Peyer's patch (tissue), 4 donors: ENCODE measurements at regions not wholly inside any gene's neighbourhood (a gene's known extent, or its start where the extent isn't known, plus 50 kb on each side); places are given as distances from the start of the nearest gene placed in this dataset.

Experiments
- DNase-seq, 3 donors: peaks; one replicate each; pipeline ENCODE4 v3.0.0-alpha.2; 2017 to 2019
- H3K27ac ChIP-seq, 4 donors: fragments of 200-600 bp; sonication (generic); one replicate each; pipeline ENCODE4 v1.5.1; 2016 to 2019
- H3K27me3 ChIP-seq, 2 donors: fragments of 200-600 bp; sonication (generic); one replicate each; pipeline ENCODE4 v1.5.1; 2019
- H3K36me3 ChIP-seq, 3 donors: fragments of 200-600 bp; sonication (generic); one replicate each; pipeline ENCODE4 v1.5.1; 2016 to 2019
- H3K4me1 ChIP-seq, 4 donors: fragments of 200-600 bp; sonication (generic); one replicate each; pipeline ENCODE4 v1.5.1; 2016 to 2019
- H3K4me3 ChIP-seq, 4 donors: fragments of 200-600 bp; sonication (generic); 1 replicate in 3 of 4; 2 replicates in 1 of 4; pipeline ENCODE4 v1.5.1; 2016 to 2019; ENCODE audit warnings: mild to moderate bottlenecking in 1 of 4
- H3K9me3 ChIP-seq, 4 donors: fragments of 200-600 bp; sonication (generic); one replicate each; pipeline ENCODE4 v1.5.1; 2016 to 2019; ENCODE audit warnings: mild to moderate bottlenecking in 1 of 4
- POLR2A ChIP-seq, 2 donors: fragments of 450-650 bp; IDR thresholded peaks; one replicate each; pipeline ENCODE4 v1.5.1; 2017; ENCODE audit warnings: antibody characterized with exemption in 2 of 2, mild to moderate bottlenecking in 2 of 2, moderate library complexity in 2 of 2
- TF ChIP-seq, protein P1 (sequence below), 6 experiments: fragments of 450-650 bp in 4 of 6; fragments of 200-600 bp in 2 of 6; sonication (generic) in 1 of 6; IDR thresholded peaks; one replicate each; pipeline ENCODE4 v1.5.1; 2017 to 2019; ENCODE audit warnings: antibody characterized with exemption in 6 of 6, mild to moderate bottlenecking in 3 of 6, moderate library complexity in 1 of 6

- no peak for DNase-seq
- no peaks in the 10 kb centered on the region for H3K4me1 ChIP-seq
- H3K36me3 ChIP-seq, result no peaks in the 10 kb centered on the region
- H3K27ac ChIP-seq, result no peak overlapping the region
- no peak overlapping the region for H3K4me3 ChIP-seq
- H3K9me3 ChIP-seq, result no peaks in the 10 kb centered on the region
- H3K27me3 ChIP-seq, result no peaks in the 10 kb centered on the region
- TF ChIP-seq, protein P1, sequence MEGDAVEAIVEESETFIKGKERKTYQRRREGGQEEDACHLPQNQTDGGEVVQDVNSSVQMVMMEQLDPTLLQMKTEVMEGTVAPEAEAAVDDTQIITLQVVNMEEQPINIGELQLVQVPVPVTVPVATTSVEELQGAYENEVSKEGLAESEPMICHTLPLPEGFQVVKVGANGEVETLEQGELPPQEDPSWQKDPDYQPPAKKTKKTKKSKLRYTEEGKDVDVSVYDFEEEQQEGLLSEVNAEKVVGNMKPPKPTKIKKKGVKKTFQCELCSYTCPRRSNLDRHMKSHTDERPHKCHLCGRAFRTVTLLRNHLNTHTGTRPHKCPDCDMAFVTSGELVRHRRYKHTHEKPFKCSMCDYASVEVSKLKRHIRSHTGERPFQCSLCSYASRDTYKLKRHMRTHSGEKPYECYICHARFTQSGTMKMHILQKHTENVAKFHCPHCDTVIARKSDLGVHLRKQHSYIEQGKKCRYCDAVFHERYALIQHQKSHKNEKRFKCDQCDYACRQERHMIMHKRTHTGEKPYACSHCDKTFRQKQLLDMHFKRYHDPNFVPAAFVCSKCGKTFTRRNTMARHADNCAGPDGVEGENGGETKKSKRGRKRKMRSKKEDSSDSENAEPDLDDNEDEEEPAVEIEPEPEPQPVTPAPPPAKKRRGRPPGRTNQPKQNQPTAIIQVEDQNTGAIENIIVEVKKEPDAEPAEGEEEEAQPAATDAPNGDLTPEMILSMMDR (IDR thresholded peaks at IDR 0.05), result no peak
- TF ChIP-seq POLR2A (IDR thresholded peaks at IDR 0.05), result no peak
Observed at GRCh38 chr10:121112579-121113384, 261.6 kb downstream of the WDR11 start.

DNA sequence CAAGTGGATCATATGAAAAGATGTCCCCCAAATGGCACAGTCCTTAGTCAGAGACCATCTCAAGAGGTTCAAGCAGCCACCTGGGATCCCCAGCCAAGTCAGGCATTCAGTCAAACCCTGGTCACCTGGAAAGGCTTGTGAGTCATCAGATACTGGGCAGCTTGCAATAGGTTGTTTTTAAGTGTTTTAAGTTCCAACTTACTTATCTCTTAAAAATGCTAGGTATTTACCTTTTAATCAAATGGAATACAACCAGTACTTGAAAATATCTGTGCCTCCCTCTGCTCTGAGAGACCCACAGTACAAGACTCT is 262.2 kb downstream of the WDR11 start:
- H3K9me3 ChIP-seq, result no peaks in the 10 kb centered on the region
- no peaks in the 10 kb centered on the region for H3K4me1 ChIP-seq
- H3K27me3 ChIP-seq, result no peaks in the 10 kb centered on the region
- no peak overlapping the region for H3K4me3 ChIP-seq
- no peak for TF ChIP-seq POLR2A (IDR thresholded peaks at IDR 0.05)
- TF ChIP-seq, protein P1 (IDR thresholded peaks at IDR 0.05), result no peak
- H3K36me3 ChIP-seq, result no peaks in the 10 kb centered on the region
- no peak for DNase-seq
- H3K27ac ChIP-seq, result no peak overlapping the region

GRCh38 chr10:121113911-121114310 is 262.7 kb downstream of the WDR11 start:
- H3K4me1 ChIP-seq, result no peaks in the 10 kb centered on the region
- no peaks in the 10 kb centered on the region for H3K36me3 ChIP-seq
- H3K4me3 ChIP-seq, result no peak overlapping the region
- no peak for DNase-seq
- H3K9me3 ChIP-seq, result no peaks in the 10 kb centered on the region
- TF ChIP-seq POLR2A (IDR thresholded peaks at IDR 0.05), result no peak
- TF ChIP-seq, protein P1 (IDR thresholded peaks at IDR 0.05), result no peak
- H3K27me3 ChIP-seq, result no peaks in the 10 kb centered on the region
- no peak overlapping the region for H3K27ac ChIP-seq

DNA sequence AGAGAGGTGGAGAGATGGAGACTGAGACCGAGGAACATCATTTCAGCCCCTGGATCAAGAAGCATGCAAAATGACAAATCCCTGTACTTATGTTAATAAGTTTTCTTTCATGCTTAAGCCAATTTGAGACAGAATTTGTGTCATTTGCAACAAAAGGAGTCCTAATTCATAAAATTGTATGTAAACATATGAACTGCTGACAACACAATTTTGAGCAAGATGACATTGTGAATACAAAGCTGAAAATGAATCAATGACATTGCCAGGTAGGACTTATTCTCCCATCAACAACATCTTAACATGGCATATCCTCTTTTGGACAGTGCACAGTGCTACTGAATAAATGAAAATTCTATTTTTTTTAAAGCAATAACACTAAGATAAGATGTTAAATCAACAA is 264.0 kb downstream of the WDR11 start:
- no peak overlapping the region for H3K27ac ChIP-seq
- H3K4me3 ChIP-seq, result no peak overlapping the region
- TF ChIP-seq, protein P1 (IDR thresholded peaks at IDR 0.05), result no peak
- TF ChIP-seq POLR2A (IDR thresholded peaks at IDR 0.05), result no peak
- H3K4me1 ChIP-seq, result no peaks in the 10 kb centered on the region
- H3K36me3 ChIP-seq, result no peaks in the 10 kb centered on the region
- H3K27me3 ChIP-seq, result no peaks in the 10 kb centered on the region
- no peaks in the 10 kb centered on the region for H3K9me3 ChIP-seq
- DNase-seq, result no peak

- TF ChIP-seq, protein P1 (IDR thresholded peaks at IDR 0.05), result no peak
- TF ChIP-seq POLR2A (IDR thresholded peaks at IDR 0.05), result no peak
- no peak for DNase-seq
- no peaks in the 10 kb centered on the region for H3K36me3 ChIP-seq
- H3K9me3 ChIP-seq, result no peaks in the 10 kb centered on the region
- no peak overlapping the region for H3K27ac ChIP-seq
- no peaks in the 10 kb centered on the region for H3K27me3 ChIP-seq
- H3K4me1 ChIP-seq, result no peaks in the 10 kb centered on the region
- no peak overlapping the region for H3K4me3 ChIP-seq
Observed at GRCh38 chr10:121121462-121121861, 270.3 kb downstream of the WDR11 start.
